ENCODE measurements at regions not wholly inside any gene's neighbourhood (a gene's known extent, or its start where the extent isn't known, plus 50 kb on each side); places are given as distances from the start of the nearest gene placed in this dataset.

DNA sequence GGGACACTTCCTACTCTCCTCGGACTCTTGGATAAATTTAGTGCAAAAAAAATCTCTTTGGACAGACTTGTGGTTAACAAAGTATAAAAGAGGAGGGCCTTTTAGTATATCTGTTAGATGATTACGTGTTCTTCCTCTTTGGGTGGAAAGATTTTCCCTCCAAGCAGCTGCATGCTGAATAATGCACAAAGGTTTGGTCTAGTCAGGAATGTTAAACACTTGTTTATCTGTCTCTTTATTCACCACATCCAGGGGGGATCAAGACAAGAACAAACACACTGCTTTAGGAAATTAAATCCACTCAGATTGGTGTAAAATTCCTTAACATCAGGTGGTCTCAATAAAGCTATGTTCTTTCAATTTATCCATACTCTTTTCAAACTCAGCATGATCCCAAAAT lies 260.9 kb upstream of the CHD6 start:
- DNase-seq: no peak

DNA sequence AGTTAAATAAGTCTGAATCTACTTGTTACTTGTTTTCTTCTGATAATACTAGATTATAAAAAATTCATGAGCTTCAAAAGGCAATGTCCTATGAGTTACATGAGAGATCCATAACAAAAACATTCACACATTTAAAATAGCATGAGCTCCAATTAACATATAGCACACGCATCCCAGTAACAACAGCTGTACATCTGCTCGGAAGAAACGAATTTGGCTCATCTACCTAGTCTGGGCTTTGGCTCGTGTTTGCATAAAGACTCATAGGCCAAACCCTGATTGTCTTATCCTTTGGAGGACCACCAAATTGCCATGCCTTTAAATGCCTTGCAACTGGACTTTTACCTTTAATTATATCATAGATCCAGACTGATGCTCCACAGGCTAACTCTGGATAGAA lies 259.7 kb upstream of the CHD6 start:
- DNase-seq: no peak

DNA sequence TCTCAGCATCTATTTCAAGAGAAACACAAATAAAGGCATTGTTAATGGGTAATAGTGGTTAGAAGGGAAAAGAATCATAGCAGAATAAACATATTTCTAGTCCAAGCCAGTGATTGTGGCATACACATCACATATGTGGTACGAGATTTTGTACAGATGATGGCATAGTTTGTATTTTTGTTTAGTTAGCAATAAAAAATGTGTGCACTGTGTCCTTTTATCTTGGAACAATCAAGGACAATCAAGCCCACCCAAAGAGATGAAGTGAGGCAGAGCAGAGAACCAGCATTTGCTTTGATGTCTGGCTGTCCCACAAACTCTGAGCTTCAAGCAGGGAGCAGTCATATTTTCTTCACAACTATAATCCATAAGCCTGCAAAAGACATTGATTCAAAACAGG lies 256.5 kb upstream of the CHD6 start:
- no peak for DNase-seq

DNA sequence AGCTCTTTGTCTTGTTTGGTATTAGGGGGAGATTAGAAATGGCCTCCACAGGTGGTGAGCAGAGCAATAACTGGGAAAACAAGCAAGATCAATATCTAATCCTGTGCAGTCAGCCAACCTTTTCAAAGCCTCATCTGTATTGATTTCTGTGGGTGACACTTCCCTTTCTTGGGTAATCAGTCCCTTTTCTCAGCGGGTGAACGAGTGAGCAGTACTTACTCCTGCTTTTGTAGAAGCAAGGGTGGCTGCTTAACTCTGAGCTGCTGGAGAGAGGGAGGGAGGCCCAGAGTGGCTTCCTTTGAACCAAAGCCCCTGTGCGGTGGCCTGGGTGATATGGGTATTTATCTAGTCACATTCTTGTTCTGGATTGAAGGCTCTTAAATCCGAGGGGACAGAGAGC lies 254.8 kb upstream of the CHD6 start:
- DNase-seq: no peak

DNA sequence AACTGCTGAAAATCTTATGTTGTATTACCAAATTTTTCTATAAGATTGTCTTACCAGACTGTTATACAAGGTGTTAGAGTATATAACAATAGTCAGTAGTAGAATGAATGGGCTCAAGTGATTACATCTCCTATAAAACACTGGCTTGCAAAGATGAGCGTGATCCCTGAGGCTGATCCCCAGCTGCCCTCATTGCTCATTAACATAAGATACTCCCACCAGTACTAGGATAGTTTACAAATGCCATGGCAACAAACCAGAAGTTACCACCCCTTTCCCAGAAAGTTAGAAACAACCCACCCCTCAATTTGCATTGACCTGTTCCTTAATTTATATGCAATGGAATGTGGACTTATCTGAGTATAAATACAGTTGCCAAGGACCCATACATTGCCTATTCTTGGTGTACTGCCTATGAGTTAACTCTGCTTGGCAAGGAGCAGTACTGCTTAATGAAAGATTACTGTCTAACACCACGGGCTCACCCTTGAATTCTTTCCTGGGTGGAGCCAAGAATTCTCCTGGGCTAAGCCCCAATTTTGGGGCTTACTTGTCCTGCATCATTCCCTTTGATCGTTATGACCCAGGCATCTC lies 252.8 kb upstream of the CHD6 start:
- DNase-seq: no peak

DNA sequence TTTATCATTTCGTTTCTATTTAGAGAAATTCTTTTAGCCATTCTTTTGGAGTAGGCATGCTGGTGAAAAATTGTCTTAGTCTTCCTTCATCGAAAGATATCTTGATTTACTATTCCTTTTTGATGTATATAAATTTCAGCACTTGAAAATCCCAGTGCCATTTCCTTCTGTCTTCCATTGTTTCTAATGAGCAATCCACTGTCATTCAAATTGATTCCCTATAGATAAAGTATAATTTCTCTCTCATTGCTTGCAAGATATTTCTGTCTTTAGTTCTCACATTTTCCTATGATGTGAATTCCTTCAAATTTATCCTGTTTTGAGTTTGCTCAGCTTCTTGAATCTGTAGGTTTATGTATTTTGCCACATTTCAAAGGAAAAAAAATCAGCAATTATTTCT lies 251.1 kb upstream of the CHD6 start:
- DNase-seq: no peak

DNA sequence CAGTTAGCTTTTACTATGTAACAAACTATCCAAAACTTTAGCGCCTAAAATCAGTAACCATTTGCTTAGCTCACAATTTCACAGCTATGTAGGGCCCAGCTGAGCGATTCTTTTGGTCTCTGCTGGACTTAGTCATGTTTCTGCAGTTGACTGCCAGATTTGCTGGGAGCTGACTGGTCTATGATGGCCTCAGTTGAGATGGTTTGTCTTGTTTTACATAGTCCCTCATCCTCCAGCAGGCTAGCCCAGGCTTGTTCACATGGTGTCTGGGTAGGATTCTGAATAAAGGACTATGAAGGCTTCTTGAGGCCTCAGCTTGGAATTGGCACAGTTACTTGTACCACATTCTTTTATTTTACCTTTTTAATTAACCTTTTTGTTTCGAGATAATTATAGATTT lies 247.8 kb upstream of the CHD6 start:
- no peak for DNase-seq

DNA sequence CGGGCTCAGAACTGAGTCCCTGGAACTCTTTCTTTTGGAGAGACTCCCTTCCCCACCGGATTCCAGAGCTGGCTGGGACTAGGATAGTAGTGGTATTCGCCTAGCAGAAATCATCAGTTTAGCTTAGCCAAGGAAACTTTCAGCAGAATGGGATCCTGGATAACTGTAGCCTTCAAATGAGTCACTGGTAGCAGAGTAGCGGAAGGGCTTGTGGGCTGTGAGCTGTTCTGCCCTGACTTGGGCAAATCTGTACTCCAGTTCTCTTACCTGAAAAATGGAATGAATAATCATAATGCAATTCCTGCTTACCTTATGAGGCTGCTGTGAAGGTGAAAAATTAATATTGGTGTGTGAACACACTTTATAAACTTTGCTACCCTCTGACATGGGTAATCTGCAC lies 244.3 kb upstream of the CHD6 start:
- no peak for DNase-seq

DNA sequence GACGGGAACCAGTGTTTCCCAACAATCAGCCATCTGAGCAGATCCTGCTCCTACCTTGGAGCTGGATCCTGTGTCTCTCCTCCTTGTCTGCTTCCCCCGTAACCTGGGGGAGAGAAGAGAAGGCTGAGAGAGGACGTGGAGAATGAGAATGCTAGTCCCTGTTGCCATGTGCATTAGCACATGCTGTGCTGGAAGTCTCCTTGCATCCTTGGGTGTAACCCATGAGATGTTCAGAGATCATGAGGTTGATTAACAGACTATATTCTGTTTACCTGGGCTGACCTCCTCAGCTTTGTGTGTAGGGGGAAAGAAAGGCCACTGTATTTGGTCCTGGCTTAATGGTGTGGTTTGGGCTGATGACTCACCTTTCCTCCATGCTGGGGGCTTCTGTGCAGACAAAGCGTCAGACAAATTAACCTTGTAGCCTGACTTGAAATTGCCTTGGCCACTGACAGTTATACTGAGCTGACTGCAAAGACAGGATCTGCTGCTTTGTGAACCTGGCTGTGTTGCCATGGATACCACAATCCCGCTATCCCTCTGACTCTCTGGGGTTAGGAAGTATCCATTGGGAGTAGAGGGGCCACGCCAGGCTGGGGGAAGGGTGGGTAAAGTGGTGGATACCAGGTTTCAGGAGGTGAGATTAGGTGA lies 243.7 kb upstream of the CHD6 start:
- no peak for DNase-seq

DNA sequence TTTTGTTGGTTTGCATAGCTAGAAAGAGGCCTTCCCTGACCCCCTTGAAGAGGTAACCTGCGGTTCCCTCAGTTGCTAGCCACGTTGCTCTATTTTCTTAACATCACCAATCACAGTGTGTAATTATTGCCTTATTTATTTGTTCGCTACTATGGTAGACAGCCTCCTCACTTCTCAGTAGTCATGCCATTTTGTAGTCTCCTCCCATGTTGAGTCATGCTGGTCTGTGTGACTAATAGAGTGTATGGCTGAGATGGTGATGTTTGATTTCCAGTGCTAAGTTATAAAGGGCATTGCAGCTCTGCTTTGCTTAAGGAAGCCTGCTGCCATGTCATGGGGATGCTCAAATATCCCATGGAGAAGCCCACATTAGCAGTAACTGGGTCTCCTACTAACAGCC lies 236.6 kb upstream of the CHD6 start:
- DNase-seq: peak; percentile 3

DNA sequence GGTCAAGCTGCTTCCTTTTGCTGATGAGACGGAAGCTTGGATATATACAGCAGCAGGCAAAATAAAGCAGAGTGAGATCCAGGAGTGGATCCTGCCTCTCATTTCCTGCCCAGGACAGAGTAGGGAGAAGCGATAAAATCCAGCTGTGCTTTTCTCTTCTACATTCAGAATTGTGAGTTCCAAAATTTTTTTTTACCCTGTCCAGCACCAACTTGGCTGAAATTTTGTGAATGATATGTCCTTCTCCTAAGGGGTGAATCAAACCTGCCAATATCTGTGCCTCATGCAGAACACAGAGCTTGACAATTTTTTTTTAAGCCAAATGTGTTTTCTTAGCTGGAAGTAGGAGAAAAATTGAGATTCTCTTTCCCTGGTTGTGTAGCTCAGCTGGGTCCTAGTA lies 235.6 kb upstream of the CHD6 start:
- DNase-seq: no peak

DNA sequence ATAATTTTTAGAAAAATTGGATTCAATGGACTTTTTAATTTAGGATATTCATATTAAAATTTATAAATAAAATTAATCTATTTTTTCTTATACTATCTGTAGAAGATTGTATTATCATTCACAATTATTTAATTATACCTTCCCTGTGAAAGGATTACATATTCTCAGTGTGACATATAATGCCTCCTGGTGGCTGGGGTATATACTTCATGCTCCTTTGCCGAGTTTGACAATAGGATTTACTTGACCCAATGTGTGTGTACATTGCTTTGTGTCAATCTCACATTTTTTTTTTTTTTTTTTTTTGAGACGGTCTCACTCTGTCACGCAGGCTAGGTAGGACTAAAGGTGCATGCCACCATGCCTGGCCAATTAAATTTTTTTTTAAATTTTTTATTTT lies 230.0 kb upstream of the CHD6 start:
- no peak for DNase-seq

DNA sequence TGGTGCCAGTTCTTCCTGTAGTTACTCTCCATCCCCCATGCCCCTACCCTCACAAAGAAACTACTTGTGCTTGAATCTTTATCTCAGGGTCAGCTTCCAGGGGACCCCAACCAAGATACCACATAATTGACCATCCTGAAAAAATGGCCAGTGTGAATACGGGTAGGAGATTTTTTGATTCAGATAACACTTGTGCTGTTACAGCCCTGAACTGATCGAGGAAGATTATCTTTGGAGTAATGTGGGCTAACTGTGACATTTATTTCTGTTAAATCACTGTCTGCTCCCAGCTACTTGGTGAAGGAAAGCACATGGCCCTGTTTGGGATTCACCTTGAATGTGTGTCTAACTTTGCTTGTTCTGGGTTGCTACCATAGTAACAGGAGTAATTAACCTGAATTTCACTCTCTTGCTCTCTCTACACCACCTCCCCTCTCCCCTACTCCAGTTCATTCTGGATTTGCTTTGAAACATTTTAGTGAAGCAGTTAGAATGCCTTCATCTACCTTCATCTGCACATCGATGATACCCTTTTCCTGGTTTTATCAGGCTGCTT lies 219.6 kb upstream of the CHD6 start:
- no peak for DNase-seq

DNA sequence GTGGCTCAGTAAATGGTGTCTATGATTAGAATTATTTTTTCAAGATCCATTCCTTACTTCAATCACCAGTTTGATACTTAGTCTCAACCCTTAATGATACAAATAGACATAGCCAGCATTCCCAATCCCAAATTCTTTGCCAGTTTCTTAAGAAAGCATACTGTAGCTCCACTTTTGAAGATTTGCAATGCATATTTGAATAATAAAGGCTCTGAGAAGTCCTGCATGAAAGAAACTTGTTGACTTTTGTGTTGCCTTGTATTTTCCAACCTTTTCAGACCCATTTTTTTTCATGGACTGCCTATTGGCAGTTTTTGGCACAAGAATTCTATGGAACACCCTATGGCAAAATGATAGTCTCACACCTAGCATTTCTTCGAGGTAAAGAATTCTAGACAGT lies 215.6 kb upstream of the CHD6 start:
- DNase-seq: no peak

DNA sequence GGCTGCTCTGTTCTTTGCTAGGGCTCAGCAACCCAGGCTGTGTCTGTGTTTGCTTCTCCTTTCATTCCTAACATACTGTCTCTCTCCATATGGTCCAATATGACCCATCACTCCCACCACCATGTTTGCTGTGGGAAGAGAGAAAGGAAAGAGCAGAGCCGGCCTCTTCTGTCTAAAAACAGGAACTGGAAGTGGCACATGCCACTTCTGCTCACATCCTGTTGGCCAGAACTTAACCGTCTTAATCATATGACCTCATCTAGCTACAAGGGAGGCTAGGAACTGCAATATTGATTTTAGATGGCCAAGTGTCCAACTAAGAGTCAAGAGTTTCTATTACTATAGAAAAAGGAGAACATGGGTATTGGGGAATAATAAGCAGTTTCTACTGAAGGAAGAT lies 212.5 kb upstream of the CHD6 start:
- DNase-seq: no peak

DNA sequence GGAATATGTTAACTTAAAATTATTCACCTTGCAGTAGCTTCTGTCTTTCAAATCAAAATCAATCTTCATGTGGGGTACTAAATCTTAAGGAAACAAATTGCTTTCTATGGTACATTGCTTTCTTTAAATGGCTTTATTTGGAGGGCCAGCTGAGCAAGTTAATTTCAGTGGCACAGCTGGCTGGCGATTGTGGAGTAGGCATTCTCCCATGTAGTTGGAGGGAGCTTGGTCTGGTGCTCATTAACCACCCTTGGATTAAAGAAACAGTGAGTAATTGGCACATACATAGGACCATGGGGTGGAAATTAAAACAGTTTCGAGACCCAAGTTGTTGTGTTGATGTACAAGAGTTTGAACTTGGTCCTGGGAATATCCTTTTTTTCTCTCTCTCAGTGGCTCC lies 201.3 kb upstream of the CHD6 start:
- no peak for DNase-seq

DNA sequence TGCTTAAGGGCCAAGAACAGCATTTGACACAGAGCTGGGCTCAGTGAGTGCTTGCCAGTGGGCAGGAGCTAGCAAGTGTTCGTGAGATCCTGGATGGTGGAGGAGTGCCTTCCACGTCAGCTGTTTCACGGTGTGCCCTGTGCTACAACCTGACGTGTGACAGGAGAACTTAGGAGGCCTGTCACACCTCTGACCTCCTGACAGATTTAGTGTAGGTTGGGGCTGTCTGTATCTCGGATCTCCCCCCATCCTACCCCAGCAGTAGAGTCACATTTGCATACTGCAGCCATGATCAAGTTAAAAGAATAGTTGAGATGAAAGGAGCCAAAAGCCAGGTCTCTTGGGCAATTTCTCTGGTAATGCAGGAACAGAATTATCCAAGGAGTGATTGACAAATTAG lies 200.8 kb upstream of the CHD6 start:
- no peak for DNase-seq

DNA sequence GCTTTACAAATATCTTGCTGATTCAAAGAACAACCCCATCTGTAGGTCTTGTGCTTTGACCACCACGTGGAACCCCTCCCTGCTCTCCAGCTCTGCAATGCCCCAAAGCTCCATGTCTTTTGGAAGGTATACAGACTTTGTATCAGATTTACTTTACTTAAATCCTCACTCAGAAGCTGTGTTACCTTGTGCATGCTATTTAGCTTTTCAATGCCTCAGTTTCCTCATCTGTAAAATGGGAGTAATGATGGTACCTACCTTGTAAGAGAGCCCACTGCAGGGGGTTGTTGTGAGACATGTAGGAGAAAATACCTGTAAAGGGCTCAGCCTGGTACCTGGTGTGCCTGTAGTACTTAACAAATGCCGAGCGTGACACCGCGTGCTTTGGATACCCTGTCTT lies 200.2 kb upstream of the CHD6 start:
- DNase-seq: no peak

DNA sequence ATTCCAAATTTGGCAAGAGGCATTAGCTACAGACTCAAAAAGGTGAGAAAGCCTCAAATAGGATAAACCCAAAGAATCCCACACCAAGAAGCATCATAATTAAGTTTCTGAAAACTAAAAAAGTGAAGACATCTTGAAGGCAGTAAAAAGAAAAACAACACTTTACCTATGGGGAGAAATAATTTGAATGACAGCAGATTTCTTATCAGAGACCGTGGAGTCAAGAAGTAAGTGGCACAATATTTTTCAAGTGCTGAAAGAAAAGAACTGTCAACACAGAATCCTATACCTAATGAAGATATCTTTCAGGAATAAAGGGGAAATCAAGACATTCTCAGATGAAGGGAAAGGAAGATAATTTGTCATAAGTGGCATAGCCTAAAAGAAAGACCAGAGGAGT lies 193.3 kb upstream of the CHD6 start:
- no peak for DNase-seq

DNA sequence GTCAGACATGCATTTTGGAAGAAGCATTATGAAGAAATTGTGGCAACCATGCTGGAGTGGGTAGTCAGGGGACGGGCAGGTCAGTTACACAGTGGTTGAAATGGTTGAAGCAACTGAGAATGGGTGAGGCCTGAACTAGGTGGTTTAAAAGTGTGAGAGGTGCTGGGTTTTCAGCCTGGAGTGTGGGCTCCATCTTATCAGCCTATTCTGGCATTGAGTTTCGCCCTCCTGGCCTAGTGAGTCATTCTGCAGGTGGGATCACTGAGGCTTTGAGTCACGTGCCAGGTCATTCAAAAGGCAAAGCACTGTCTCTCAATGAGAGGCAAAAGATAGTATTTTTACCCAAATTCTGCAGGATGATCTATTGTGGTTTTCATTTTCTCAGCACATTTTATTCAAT lies 181.9 kb upstream of the CHD6 start:
- DNase-seq: no peak

DNA sequence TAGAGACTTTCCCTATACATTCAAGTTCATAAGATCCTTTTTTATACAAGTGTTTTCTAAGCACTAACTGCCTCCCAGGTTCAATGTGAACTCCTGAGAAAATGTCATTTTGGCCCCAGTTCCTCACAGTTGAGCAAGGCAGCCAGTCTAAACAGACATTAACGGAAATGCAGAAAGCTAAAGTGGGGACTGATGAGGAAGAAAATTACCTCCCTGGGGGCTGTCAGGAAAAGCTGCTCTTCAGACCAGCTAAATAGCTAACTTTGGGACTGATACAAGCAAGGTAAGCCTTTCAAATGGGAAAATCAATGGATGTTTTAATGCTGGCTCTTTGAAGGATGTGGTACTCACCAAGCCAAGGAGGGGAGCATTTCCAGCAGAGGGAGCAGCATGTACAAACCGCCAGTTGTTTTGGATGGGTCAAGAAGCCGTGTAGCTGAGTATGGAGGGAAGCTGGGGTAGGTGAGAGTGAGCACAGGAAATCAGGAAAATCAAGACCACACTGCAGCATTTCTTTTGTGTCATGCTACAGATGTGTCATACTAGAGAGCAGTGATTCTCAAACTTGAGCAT lies 180.8 kb upstream of the CHD6 start:
- no peak for DNase-seq

DNA sequence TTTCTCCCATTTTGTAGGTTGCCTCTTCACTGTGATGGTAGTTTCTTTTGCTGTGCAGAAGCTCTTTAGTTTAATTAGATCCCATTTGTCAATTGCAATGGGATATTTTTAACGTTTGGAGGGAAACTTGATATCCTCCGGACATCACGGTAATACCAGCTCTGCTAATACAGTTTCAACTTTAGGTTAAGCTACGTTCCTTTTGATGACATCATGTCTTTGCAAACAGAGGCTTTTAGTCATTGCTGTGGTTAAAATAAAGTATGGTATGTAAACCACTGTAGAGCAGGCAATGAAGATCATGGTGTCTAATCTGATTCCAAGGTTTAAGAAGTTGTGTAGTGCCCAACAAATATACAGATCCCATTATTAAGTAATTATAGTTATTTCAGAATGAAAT lies 168.0 kb upstream of the CHD6 start:
- no peak for DNase-seq

DNA sequence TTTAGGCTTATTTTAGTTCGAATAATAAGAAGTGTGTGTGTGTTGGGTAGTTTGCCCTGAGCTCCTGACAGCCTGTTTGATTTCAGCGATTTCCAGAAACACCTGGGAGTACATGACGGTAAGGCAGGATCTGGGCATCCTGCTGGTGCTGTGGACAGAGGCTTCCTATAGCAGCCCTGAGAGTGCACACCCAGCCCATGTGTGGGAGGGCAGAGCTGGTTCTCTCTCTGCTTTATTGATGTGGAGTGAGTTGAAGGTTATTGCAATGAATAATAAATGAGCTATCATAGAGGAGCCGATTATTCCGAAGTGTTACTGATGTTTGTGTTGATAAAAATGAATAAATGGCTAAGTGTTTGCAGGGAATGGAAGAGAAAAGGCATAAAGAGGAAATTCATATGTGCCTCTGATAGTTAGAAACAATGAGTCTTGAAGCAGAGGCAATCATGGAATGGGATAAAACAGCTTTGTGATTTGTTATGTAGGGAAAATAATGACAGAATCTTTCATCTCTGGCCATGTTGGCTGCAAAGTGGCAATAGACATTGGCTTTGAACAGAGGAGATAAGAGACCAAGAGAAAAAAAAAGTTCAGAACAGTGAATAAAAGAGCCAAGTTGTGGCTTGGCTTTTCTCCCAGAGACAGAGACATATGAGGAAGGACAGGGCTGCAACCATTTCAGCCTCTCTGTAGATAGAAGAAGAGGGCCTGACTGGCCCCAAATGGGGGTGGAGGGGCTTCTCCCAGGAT lies 166.2 kb upstream of the CHD6 start:
- DNase-seq: no peak
